ENCODE measurements at regions not wholly inside any gene's neighbourhood (a gene's known extent, or its start where the extent isn't known, plus 50 kb on each side); places are given as distances from the start of the nearest gene placed in this dataset.

DNA sequence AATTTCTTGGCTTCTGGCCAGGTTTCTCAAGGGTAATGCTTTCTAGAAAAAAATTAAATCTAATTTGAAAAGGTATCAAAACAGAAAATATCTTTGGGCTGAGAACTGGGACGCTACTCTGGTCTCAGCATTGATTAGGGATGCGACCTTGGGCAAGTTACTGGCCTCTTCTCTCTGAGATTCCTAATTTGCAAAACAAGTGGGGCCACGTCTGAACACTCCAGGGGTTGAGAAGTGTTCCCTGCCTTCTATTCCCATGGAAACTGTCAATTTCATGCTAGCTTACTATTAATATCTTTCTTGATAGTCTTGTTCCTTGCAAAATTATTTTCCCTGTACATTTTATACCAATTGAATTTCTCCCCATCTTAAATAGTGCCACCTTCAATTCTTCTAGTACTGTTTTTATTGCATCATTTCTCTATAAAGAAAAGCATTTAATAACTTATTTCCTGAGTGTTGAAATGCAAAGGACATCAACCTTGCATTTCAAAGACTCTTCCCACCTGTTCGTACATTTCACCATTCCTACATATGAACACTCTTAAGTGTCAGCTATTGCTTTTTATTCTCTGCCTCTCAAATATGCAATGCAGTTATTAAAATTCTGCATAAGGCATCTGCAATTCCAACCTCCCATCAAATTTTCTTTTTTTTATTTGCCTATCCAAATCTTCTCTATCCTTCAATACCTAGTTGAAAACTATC is 118.3 kb upstream of the DSEL start:
- no peak for TF ChIP-seq CTCF (IDR thresholded peaks at IDR 0.05; ENCODE audit: low read depth, low read length)
- TF ChIP-seq, protein P1, sequence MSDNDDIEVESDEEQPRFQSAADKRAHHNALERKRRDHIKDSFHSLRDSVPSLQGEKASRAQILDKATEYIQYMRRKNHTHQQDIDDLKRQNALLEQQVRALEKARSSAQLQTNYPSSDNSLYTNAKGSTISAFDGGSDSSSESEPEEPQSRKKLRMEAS (IDR thresholded peaks at IDR 0.05; ENCODE audit: low read depth, low read length) = no peak
